HepG2 (cell line): ENCODE measurements at regions not wholly inside any gene's neighbourhood (a gene's known extent, or its start where the extent isn't known, plus 50 kb on each side); places are given as distances from the start of the nearest gene placed in this dataset.
A peak's percentile ranks its signal among the peaks of the same experiment; 100 is the strongest.

Source experiments
- ATAC-seq: fragments of 200-7000 bp; cut with Tn5 transposase; 3 replicates; pipeline ENCODE4 v1.9.1; 2020; ENCODE audit warnings: mild to moderate bottlenecking, moderate library complexity
- BruUV-seq: library from RNA; stranded (reverse); fragments of 400-500 nt; replicated peaks from 2 replicates; lab custom pipeline; 2021; lab: Mats Ljungman, UMichigan
- CTCF ChIA-PET: fragments of 300-600 bp; formaldehyde crosslinking; extraction: SDS; loops from one replicate; lab custom pipeline; 2021; ENCODE audit warnings: low total read pairs, inconsistent platforms, low intra/inter-chr PET ratio; lab: Yijun Ruan, JAX
- POLR2A ChIA-PET: fragments of 350-600 bp; sonication (Branson Sonifier 250); formaldehyde crosslinking; loops from one replicate; lab custom pipeline; 2020; ENCODE audit warnings: antibody characterized with exemption, inconsistent platforms; lab: Yijun Ruan, JAX
- DNase-seq: peaks from one replicate; pipeline ENCODE4 v3.0.0-alpha.2; 2015; ENCODE audit warnings: low spot score
- FAIRE-seq: peaks from 3 replicates; lab custom pipeline; 2011; peaks lifted over from hg19 to GRCh38; lab: Jason Lieb, UNC
- H2AFZ ChIP-seq: one replicate; pipeline ENCODE4 v1.6.1; 2011; ENCODE audit warnings: low read length, inconsistent platforms
- H3K27ac ChIP-seq: fragments of 300-600 bp; 3 replicates; pipeline ENCODE4 v1.8.0; 2011; ENCODE audit warnings: mixed run types, mild to moderate bottlenecking, mixed read lengths, low read length, inconsistent platforms; ENCODE audit not compliant: insufficient read depth; ENCODE audit errors: extremely low read length
- H3K27me3 ChIP-seq, 2 experiments: fragments of 200-600 bp in 1 of 2; 2 replicates in 1 of 2; 3 replicates in 1 of 2; pipeline versions ENCODE4 v1.6.0 to v1.8.0; 2011; ENCODE audit warnings: low read length in 2 of 2, mild to moderate bottlenecking in 2 of 2, moderate library complexity in 2 of 2, inconsistent platforms in 1 of 2; ENCODE audit not compliant: insufficient read depth in 2 of 2, control insufficient read depth in 1 of 2
- H3K36me3 ChIP-seq, 2 experiments: fragments of 200-600 bp in 1 of 2; replicated peaks in 1 of 2; 2 replicates in 1 of 2; 3 replicates in 1 of 2; pipeline versions ENCODE4 v1.5.1 to v1.8.0; 2011; ENCODE audit warnings: low read length in 2 of 2, inconsistent platforms in 1 of 2; ENCODE audit not compliant: insufficient read depth in 2 of 2, control insufficient read depth in 1 of 2
- H3K4me1 ChIP-seq: 2 replicates; pipeline ENCODE4 v1.5.1; 2012; ENCODE audit warnings: low read length, inconsistent platforms; ENCODE audit not compliant: insufficient read depth
- H3K4me2 ChIP-seq: 2 replicates; pipeline ENCODE4 v1.6.0; 2011; ENCODE audit warnings: low read depth, low read length, inconsistent platforms
- H3K4me3 ChIP-seq, 3 experiments: fragments of 200-600 bp in 1 of 3; sonication (generic), shearing (Covaris generic) in 1 of 3; replicated peaks in 1 of 3; 2 replicates each; pipeline ENCODE4 v1.5.1; 2011 to 2016; ENCODE audit warnings: low read length in 3 of 3, inconsistent platforms in 2 of 3, low read depth in 2 of 3, mild to moderate bottlenecking in 2 of 3, control low read depth in 1 of 3, mixed read lengths in 1 of 3; ENCODE audit not compliant: insufficient read depth in 1 of 3
- H3K79me2 ChIP-seq: one replicate; pipeline ENCODE4 v1.6.1; 2011; ENCODE audit warnings: low read length, inconsistent platforms; ENCODE audit not compliant: insufficient read depth
- H3K9ac ChIP-seq: 2 replicates; pipeline ENCODE4 v1.6.0; 2011; ENCODE audit warnings: mild to moderate bottlenecking, low read depth, low read length, inconsistent platforms; ENCODE audit not compliant: insufficient read depth
- H3K9me3 ChIP-seq: 2 replicates; pipeline ENCODE4 v1.5.1; 2012; ENCODE audit warnings: mild to moderate bottlenecking, low read length
- H4K20me1 ChIP-seq: 2 replicates; pipeline ENCODE4 v1.6.0; 2011; ENCODE audit warnings: inconsistent platforms, mild to moderate bottlenecking, low read length, moderate library complexity; ENCODE audit not compliant: insufficient read depth
- AKAP8 ChIP-seq: sonication (generic); formaldehyde crosslinking; IDR thresholded peaks from 2 replicates; pipeline ENCODE4 v1.5.1; 2020; ENCODE audit warnings: mild to moderate bottlenecking, missing genetic modification reagents
- CEBPG ChIP-seq: IDR thresholded peaks from 2 replicates; pipeline ENCODE4 v1.6.1; 2016
- CHD4 ChIP-seq: fragments of 200-600 bp; sonication (generic); IDR thresholded peaks from 2 replicates; pipeline ENCODE4 v1.7.0; 2017; ENCODE audit warnings: mild to moderate bottlenecking, low read length, borderline replicate concordance
- DNMT1 ChIP-seq: sonication (generic); formaldehyde crosslinking; IDR thresholded peaks from 2 replicates; pipeline ENCODE4 v1.5.1; 2020; ENCODE audit warnings: mild to moderate bottlenecking, missing genetic modification reagents
- FOXK2 ChIP-seq: fragments of 450-650 bp; IDR thresholded peaks from 2 replicates; pipeline ENCODE4 v1.6.1; 2016
- FOXP1 ChIP-seq, 2 experiments: fragments of 450-650 bp in 1 of 2; IDR thresholded peaks; 2 replicates each; pipeline ENCODE4 v1.6.1; 2017 to 2018; ENCODE audit warnings: antibody characterized with exemption in 1 of 2
- JARID2 ChIP-seq: sonication (generic); formaldehyde crosslinking; IDR thresholded peaks from 2 replicates; pipeline ENCODE4 v1.8.1; 2023; ENCODE audit warnings: missing genetic modification reagents, inconsistent platforms; ENCODE audit not compliant: insufficient replicate concordance
- LCORL ChIP-seq, 2 experiments: fragments of 450-650 bp in 1 of 2; sonication (generic) in 1 of 2; formaldehyde crosslinking in 1 of 2; IDR thresholded peaks; 2 replicates each; pipeline versions ENCODE4 v1.5.0 to v1.6.1; 2017 to 2020; ENCODE audit warnings: antibody characterized with exemption in 1 of 2, missing genetic modification reagents in 1 of 2
- NAIF1 ChIP-seq: sonication (generic); formaldehyde crosslinking; IDR thresholded peaks from 2 replicates; pipeline ENCODE4 v1.5.0; 2020; ENCODE audit warnings: mild to moderate bottlenecking, missing genetic modification reagents, borderline replicate concordance
- PRMT3 ChIP-seq: sonication (generic); formaldehyde crosslinking; IDR thresholded peaks from 2 replicates; pipeline ENCODE4 v1.8.1; 2022; ENCODE audit warnings: low read depth, mild to moderate bottlenecking, moderate library complexity, missing genetic modification reagents, borderline replicate concordance
- SPEN ChIP-seq: sonication (generic); formaldehyde crosslinking; IDR thresholded peaks from 2 replicates; pipeline ENCODE4 v1.5.1; 2020; ENCODE audit warnings: low read depth, mild to moderate bottlenecking, missing genetic modification reagents
- SSRP1 ChIP-seq: IDR thresholded peaks from 2 replicates; pipeline ENCODE4 v1.6.1; 2016; ENCODE audit warnings: control low read depth
- TEAD2 ChIP-seq: sonication (generic); formaldehyde crosslinking; IDR thresholded peaks from 2 replicates; pipeline ENCODE4 v1.9.0; 2021; ENCODE audit warnings: missing genetic modification reagents
- ZBTB7A ChIP-seq: sonication (generic); formaldehyde crosslinking; IDR thresholded peaks from 2 replicates; pipeline ENCODE4 v1.8.0; 2022; ENCODE audit warnings: mild to moderate bottlenecking, missing genetic modification reagents
- ZFY ChIP-seq: sonication (generic); formaldehyde crosslinking; IDR thresholded peaks from 2 replicates; pipeline ENCODE4 v1.4.0; 2020; ENCODE audit warnings: missing genetic modification reagents
- ZMAT3 ChIP-seq: sonication (generic); formaldehyde crosslinking; conservative IDR thresholded peaks from 2 replicates; pipeline ENCODE4 v1.7.0; 2021; ENCODE audit warnings: missing genetic modification reagents
- WGBS: methylation state at CpG from one replicate; pipeline ENCODE4 v1.1.6; 2017; ENCODE audit warnings: low lambda C conversion rate; 5-methylcytosine and 5-hydroxymethylcytosine counted together
- in situ Hi-C: cut with HindIII; loops from 2 replicates; pipeline ENCODE4 v1.10.0; 2017; ENCODE audit warnings: low pct_unique_long_range_greater_than_20kb; ENCODE audit not compliant: extremely low pct_ligation_motif_present
- intact Hi-C: fragments of 100-400 bp; cut with micrococcal nuclease; formaldehyde crosslinking; loops from one replicate; pipeline ENCODE4 v1.10.0; 2022; ENCODE audit not compliant: unreplicated experiment
- TF ChIP-seq, protein P1 (sequence below): sonication (generic); formaldehyde crosslinking; IDR thresholded peaks from 2 replicates; pipeline ENCODE4 v1.4.0; 2020; ENCODE audit warnings: missing genetic modification reagents, borderline replicate concordance
- TF ChIP-seq, protein P2 (sequence below): sonication (generic); formaldehyde crosslinking; conservative IDR thresholded peaks from 2 replicates; pipeline ENCODE4 v1.4.0; 2020; ENCODE audit warnings: missing genetic modification reagents
- TF ChIP-seq, protein P3 (sequence below): sonication (generic); formaldehyde crosslinking; conservative IDR thresholded peaks from 2 replicates; pipeline ENCODE4 v1.8.0; 2022; ENCODE audit warnings: missing genetic modification reagents

DNA sequence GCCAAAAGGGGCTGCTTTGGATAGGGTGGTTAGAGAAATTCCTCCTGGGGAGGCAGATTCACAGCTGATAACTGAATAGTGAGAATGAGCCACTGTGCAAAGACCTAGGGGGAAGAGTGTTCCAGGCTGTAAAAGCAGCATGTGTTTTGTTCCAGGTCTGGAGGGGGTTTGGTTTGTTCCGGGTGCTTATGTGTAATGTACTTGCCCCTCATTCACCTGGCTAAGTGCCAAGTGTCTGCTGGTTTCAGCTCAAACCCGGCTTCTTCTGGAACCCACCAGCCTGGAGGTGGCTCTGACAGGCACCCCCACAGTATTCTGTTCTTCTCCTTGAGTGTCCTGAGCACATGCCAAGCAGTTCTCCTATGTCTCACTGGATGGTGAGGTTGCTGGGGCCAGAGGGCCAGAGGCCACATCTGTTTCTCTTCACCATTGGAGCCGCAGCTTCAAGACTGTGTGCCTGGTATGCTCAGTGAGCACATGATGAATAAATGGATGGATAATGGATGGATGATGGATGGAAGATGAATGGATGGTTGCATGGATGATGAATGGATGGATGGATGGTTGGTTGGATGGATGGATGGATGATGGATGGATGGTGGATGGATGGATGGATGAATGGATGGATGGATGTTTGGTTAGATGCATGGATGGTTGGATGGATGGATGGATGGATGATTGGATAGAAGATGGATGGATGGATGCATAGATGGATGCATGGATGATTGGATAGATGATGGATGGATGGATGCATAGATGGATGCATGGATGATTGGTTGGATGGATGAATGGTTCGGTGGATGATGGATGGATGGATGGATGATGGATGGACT, 227.6 kb downstream of the BMP7 start (continued):
- TF ChIP-seq LCORL (IDR thresholded peaks at IDR 0.05) (peak; percentile 53; the same call in 1 of the 2 replicates), LCORL (CRISPR knock-in tag; IDR thresholded peaks at IDR 0.05) (no peak), ZFY (CRISPR knock-in tag) (no peak), ZMAT3 (CRISPR knock-in tag) (no peak), JARID2 (CRISPR knock-in tag) (no peak), AKAP8 (CRISPR knock-in tag) (no peak), SPEN (no peak), FOXP1 (IDR thresholded peaks at IDR 0.05) (peak; percentile 74), FOXP1 (CRISPR knock-in tag; IDR thresholded peaks at IDR 0.05) (no peak)

DNA sequence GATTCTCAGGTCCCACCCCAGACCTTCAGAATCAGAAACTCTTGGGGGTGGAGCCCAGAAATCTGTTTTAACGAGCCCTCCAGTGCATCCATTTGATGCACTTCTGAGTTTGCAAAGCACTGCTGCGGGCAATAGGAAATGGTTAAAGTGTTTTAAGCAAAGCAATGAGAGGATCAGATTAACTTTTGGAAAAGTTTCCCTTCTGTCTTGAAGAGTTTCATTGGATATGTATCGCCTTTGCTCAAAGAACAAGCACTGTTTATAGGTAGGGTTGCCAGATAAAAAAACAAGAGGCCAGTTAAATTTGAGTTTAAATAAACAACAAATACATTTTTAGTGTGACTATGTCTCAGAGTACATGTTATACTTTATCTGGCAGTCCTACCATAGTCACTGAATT, 226.0 kb downstream of the BMP7 start:
- peaks cover 9% of the 10 kb centered on the region for H3K4me1 ChIP-seq
- no peak overlapping the region for H3K4me3 ChIP-seq
- no peak overlapping the region for H3K9ac ChIP-seq
- H3K9me3 ChIP-seq: no peaks in the 10 kb centered on the region
- intact Hi-C loops: no loop called here
- ChIA-PET CTCF (no interaction called here), POLR2A (no interaction called here)
- no peaks in the 10 kb centered on the region for H3K36me3 ChIP-seq
- in situ Hi-C loops: no loop called here
- FAIRE-seq (no peak), DNase-seq (no peak), ATAC-seq (no peak)
- no peaks in the 10 kb centered on the region for H4K20me1 ChIP-seq
- H3K79me2 ChIP-seq: no peaks in the 10 kb centered on the region
- H2AFZ ChIP-seq: no peak overlapping the region
- H3K27me3 ChIP-seq: no peaks in the 10 kb centered on the region
- no peak overlapping the region for H3K4me2 ChIP-seq
- no TSS peak for BruUV-seq
- no peak for TF ChIP-seq ZBTB7A (CRISPR knock-in tag)
- no peak for TF ChIP-seq PRMT3 (CRISPR knock-in tag)
- TF ChIP-seq FOXK2: no peak
- TF ChIP-seq, protein P1, sequence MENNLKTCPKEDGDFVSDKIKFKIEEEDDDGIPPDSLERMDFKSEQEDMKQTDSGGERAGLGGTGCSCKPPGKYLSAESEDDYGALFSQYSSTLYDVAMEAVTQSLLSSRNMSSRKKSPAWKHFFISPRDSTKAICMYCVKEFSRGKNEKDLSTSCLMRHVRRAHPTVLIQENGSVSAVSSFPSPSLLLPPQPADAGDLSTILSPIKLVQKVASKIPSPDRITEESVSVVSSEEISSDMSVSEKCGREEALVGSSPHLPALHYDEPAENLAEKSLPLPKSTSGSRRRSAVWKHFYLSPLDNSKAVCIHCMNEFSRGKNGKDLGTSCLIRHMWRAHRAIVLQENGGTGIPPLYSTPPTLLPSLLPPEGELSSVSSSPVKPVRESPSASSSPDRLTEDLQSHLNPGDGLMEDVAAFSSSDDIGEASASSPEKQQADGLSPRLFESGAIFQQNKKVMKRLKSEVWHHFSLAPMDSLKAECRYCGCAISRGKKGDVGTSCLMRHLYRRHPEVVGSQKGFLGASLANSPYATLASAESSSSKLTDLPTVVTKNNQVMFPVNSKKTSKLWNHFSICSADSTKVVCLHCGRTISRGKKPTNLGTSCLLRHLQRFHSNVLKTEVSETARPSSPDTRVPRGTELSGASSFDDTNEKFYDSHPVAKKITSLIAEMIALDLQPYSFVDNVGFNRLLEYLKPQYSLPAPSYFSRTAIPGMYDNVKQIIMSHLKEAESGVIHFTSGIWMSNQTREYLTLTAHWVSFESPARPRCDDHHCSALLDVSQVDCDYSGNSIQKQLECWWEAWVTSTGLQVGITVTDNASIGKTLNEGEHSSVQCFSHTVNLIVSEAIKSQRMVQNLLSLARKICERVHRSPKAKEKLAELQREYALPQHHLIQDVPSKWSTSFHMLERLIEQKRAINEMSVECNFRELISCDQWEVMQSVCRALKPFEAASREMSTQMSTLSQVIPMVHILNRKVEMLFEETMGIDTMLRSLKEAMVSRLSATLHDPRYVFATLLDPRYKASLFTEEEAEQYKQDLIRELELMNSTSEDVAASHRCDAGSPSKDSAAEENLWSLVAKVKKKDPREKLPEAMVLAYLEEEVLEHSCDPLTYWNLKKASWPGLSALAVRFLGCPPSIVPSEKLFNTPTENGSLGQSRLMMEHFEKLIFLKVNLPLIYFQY: no peak
- no peak for TF ChIP-seq DNMT1 (CRISPR knock-in tag)
- no peak for TF ChIP-seq TEAD2
- TF ChIP-seq, protein P2, sequence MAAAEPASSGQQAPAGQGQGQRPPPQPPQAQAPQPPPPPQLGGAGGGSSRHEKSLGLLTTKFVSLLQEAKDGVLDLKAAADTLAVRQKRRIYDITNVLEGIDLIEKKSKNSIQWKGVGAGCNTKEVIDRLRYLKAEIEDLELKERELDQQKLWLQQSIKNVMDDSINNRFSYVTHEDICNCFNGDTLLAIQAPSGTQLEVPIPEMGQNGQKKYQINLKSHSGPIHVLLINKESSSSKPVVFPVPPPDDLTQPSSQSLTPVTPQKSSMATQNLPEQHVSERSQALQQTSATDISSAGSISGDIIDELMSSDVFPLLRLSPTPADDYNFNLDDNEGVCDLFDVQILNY: no peak
- no peak for TF ChIP-seq CEBPG (CRISPR knock-in tag)
- TF ChIP-seq NAIF1 (CRISPR knock-in tag): no peak
- TF ChIP-seq SSRP1 (CRISPR knock-in tag): no peak
- TF ChIP-seq CHD4: no peak
- TF ChIP-seq, protein P3, sequence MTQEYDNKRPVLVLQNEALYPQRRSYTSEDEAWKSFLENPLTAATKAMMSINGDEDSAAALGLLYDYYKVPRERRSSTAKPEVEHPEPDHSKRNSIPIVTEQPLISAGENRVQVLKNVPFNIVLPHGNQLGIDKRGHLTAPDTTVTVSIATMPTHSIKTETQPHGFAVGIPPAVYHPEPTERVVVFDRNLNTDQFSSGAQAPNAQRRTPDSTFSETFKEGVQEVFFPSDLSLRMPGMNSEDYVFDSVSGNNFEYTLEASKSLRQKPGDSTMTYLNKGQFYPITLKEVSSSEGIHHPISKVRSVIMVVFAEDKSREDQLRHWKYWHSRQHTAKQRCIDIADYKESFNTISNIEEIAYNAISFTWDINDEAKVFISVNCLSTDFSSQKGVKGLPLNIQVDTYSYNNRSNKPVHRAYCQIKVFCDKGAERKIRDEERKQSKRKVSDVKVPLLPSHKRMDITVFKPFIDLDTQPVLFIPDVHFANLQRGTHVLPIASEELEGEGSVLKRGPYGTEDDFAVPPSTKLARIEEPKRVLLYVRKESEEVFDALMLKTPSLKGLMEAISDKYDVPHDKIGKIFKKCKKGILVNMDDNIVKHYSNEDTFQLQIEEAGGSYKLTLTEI: no peak
- H3K27ac ChIP-seq: no peak overlapping the region
- 33% methylated on average over 3 of the region's 3 CpGs for WGBS
